22Rv1 (cell line): ENCODE measurements at regions not wholly inside any gene's neighbourhood (a gene's known extent, or its start where the extent isn't known, plus 50 kb on each side); places are given as distances from the start of the nearest gene placed in this dataset.

Experiments
- H3K27ac ChIP-seq: fragments of 450-650 bp; 2 replicates; pipeline ENCODE4 v1.5.1; 2017
- ZFX ChIP-seq: fragments of 450-650 bp; IDR thresholded peaks from 2 replicates; pipeline ENCODE4 v1.6.1; 2017; ENCODE audit warnings: antibody characterized with exemption, borderline replicate concordance
- TF ChIP-seq, protein P1 (sequence below): fragments of 450-650 bp; IDR thresholded peaks from 2 replicates; pipeline ENCODE4 v1.5.1; 2017; ENCODE audit warnings: mild to moderate bottlenecking

DNA sequence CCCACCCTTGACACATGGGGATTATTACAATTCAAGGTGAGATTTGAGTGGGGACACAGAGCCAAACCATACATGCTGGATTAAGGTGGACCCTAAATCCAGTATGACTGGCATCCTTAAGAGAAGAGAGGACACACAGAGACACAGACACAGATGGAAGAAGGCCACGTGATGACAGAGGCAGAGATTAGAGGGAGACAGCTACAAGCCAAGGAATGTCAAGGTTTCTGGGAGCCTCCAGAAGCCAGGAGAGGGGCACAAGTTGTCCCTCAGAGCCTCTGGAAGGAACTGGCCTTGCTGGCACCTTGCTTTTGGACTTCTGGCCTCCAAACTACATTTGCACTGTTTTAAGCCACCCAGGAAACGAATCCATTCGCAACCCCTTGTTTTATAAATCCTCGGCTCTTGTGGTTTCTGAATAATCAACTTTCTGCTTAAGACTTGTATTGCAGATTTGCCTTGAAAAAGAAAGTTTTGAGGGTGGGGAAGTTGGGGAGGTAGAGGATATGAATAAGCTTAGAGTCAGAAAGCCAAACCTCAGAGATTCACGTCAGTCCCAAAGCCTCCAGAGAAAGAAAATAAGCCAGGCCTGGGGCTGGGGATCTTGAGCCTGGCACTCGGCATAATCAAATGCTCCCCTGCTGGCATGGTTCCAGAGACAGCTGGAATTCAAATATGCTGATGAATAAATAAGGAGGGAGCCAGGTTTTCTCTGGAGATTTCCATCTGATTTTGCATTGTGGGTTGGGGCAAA lies 224.2 kb upstream of the PWP1 start:
- no peak for TF ChIP-seq ZFX
- TF ChIP-seq, protein P1, sequence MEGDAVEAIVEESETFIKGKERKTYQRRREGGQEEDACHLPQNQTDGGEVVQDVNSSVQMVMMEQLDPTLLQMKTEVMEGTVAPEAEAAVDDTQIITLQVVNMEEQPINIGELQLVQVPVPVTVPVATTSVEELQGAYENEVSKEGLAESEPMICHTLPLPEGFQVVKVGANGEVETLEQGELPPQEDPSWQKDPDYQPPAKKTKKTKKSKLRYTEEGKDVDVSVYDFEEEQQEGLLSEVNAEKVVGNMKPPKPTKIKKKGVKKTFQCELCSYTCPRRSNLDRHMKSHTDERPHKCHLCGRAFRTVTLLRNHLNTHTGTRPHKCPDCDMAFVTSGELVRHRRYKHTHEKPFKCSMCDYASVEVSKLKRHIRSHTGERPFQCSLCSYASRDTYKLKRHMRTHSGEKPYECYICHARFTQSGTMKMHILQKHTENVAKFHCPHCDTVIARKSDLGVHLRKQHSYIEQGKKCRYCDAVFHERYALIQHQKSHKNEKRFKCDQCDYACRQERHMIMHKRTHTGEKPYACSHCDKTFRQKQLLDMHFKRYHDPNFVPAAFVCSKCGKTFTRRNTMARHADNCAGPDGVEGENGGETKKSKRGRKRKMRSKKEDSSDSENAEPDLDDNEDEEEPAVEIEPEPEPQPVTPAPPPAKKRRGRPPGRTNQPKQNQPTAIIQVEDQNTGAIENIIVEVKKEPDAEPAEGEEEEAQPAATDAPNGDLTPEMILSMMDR: no peak
- no peak overlapping the region for H3K27ac ChIP-seq

DNA sequence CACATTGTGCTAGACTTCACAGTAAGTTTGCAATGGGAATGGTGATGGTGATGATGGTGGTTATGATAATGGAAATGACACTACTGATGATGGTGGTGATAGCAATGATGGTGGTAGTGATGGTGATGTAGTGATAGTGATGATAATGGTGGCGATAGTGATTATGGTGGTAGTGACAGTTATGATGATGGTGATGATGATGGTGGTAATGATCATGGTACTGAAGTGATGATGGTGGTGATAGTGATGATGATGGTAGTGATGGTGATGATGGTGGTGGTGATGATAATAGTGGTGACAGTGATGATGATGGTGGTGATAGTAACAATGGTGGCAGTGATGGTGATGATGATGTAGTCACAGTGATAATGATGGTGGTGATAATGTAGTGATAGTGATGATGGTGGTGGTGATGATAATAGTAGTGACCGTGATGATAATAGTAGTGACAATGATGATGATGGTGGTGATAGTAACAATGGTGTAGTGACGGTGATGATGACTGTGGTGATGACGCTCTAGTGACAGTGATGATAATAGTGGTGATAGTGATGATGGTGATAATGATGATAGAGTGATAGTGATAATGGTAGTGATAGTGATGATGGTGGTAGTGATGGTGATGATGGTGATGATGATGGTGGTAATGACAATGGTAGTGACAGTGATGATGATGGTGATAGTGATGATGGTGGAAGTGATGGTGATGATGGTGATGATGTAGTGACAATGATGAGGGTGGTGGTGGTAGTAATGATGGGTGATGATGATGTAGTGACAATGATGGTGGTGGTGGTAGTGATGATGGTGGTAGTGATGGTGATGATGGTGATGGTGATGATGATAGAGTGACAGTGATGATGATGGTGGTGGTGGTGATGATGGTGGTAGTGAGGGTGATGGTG lies 222.9 kb upstream of the PWP1 start:
- TF ChIP-seq ZFX: no peak
- H3K27ac ChIP-seq: no peak overlapping the region

DNA sequence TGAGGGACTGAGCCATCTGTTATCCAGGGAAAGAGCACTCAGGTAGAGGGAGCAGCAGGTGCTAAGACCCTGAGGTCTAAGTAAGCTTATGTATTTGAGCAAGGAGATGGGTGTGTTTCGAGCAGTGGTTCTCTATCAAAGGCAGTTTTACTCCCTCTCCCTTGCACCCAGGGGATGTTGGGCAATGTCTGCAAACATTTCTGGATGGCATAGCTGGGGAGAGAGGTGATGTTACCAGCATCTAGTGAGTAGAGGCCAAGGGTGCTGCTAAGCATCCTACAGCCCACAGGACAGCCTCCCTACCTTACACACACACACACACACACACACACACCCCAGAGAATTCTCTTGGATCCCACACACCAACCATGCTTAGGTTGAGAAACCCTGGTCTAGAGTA lies 221.0 kb upstream of the PWP1 start:
- no peak overlapping the region for H3K27ac ChIP-seq
- TF ChIP-seq ZFX: no peak

DNA sequence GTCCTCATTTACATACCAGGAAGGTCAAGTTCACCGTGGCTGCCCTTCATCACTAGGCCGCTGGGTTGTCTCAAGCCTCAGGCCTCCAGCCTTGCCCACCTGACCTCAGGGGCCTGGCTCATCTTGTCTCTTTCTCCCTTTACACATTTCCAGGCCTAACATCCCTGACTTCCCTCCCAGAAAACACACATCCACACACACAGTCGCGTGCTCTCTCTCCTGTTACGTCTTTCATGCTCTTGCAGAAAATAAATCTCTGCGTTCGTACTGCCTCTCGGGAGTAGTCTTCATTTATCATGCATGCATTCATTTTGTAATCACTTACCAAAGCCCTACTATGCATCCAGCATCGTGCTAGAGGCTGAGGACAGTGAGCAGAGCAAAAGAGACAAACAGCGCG lies 220.0 kb upstream of the PWP1 start:
- no peak for TF ChIP-seq ZFX
- TF ChIP-seq, protein P1: no peak
- H3K27ac ChIP-seq: no peak overlapping the region

DNA sequence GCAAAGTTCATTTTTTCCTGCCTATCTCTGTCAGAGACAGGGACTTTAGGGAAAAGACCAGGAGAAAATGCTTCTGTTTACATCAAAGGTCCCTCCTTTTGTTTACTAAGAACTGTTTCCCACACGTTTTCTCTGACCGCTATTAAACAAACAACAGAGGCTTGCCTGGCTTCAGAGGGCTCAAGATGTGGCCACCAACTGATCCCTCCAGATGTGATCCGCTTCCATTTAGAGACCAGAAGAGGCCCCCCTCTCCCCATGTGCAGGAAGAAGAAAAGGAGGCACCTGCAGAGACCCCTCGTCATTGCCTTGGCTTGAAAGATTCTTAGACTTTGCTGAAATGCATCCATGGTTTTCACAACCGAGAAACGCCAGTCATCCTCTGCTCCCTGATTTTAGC lies 217.9 kb upstream of the PWP1 start:
- TF ChIP-seq, protein P1: no peak
- TF ChIP-seq ZFX: no peak
- H3K27ac ChIP-seq: no peak overlapping the region

DNA sequence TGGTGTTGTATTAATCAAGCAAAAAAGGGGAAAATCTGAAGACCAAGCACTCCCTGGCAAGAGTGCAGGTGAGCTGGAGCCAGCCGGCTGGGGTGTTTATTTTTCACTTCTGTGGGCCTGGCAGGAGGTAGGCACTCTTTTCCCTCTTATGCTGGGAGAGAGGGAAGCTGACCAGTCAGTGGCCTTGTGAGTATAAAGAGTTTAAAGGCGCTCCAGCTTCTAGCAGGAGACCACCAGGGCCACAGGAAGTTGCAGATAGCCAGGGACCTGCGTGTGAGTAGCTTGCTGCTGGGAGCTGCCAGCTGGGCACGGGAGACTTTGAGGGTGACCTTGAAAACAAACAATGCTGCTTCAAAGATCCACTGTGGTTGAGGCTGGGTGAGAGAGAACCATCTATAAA lies 217.4 kb upstream of the PWP1 start:
- TF ChIP-seq ZFX: no peak
- TF ChIP-seq, protein P1: no peak
- H3K27ac ChIP-seq: no peak overlapping the region

DNA sequence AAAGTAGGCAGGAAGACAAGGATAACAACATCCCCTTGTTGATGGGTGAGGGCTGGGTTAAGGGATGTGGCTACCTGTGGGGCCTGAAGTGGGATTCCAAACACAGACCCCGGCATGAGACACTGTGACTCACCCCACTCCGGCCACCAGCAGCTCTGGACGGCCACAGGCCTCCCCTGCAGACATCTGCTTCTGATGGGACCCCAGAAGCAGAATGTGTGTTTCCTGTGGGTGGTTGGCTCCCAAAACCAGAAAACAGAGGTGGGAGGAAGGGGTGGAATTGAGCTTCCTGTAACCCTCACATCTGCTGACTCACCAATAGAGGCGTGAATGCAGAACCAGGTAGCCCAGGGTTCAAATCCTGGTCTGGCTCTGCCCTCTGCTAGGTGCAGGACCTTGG lies 216.6 kb upstream of the PWP1 start:
- H3K27ac ChIP-seq: no peak overlapping the region
- TF ChIP-seq, protein P1: no peak
- TF ChIP-seq ZFX: no peak

DNA sequence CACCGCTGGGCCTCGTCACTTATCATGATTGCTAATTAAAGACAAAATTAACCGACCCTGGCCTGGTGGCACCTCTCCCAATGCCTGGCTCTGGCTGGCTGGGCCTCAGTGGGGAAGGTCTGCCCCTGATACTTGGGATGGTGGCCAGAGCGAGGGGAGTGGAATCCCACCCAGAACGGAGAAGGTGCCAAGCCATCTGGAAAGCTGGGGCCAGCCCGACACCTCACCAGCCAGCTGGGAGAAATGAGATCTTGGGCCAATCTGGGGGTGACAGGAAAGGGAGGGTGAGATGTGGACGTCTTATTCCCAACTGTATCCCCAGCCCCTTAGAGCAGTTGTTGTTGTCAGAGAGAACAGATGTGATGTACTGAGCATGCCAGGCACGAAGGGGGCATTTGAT lies 215.0 kb upstream of the PWP1 start:
- H3K27ac ChIP-seq: no peak overlapping the region
- TF ChIP-seq ZFX: no peak
- TF ChIP-seq, protein P1: no peak
